ENCODE measurements at regions not wholly inside any gene's neighbourhood (a gene's known extent, or its start where the extent isn't known, plus 50 kb on each side); places are given as distances from the start of the nearest gene placed in this dataset.

DNA sequence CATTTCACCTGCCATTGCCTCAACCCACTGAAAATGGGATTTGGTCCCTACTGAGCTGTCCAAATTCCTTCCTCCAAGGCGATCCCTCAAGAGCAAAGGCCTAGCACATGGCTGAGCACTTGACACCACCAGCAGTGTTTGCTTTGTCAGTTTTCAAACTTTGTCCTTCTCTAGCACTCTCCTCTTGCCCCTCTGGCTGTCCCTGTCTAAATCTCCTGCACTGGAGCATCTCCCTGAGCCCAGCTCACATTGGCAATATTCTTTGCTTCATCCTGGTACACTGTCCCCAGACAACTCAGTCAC lies 66.6 kb upstream of the FTH1 start:
- no peak for TF ChIP-seq EZH2 (IDR thresholded peaks at IDR 0.05; ENCODE audit: borderline replicate concordance, low read depth, low read length, poor library complexity, severe bottlenecking)
- TF ChIP-seq, protein P1, sequence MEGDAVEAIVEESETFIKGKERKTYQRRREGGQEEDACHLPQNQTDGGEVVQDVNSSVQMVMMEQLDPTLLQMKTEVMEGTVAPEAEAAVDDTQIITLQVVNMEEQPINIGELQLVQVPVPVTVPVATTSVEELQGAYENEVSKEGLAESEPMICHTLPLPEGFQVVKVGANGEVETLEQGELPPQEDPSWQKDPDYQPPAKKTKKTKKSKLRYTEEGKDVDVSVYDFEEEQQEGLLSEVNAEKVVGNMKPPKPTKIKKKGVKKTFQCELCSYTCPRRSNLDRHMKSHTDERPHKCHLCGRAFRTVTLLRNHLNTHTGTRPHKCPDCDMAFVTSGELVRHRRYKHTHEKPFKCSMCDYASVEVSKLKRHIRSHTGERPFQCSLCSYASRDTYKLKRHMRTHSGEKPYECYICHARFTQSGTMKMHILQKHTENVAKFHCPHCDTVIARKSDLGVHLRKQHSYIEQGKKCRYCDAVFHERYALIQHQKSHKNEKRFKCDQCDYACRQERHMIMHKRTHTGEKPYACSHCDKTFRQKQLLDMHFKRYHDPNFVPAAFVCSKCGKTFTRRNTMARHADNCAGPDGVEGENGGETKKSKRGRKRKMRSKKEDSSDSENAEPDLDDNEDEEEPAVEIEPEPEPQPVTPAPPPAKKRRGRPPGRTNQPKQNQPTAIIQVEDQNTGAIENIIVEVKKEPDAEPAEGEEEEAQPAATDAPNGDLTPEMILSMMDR (conservative IDR thresholded peaks at IDR 0.05; ENCODE audit: low read depth, low read length): no peak

Data from A673 (cell line).